ENCODE measurements at regions not wholly inside any gene's neighbourhood (a gene's known extent, or its start where the extent isn't known, plus 50 kb on each side); places are given as distances from the start of the nearest gene placed in this dataset.
"Not testable (repeated sequence)": the region's sequence is repeated elsewhere in the genome, so short reads cannot be mapped to it uniquely, and the experiment has no call there.

DNA sequence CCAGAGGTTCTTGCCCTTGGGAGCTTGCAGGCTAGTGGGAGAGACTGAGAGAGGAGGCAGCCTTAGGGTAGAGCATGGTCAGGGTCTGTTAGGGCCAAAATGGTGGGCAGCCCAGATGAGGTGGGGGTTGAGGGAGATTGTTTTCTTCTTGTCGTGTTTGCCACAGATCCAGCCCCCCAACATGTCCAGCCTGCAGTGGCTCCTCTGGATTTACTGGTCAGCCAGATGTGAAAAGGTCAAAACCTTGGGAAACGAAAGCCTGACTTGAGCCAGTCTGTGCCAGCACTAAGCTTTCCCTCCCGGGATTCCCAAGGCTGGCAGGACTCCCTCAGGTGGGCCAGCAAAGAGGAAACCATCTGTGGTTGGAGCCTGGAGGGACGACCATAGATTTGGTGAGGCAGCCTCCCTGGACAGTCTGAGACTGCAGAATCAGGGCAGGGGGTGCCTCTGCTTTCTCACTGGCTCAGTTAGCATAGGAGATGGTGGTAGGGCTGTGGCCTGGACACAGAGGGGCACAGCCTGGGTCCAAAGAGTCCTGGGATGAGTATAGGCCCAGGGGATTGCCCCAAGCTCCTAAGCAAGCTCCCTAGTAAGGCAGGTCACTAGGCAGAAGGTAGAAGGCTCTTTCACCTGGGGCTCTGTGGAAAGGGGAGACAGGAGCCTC lies 51.2 kb upstream of the PRR23C start:
- no peak for DNase-seq

DNA sequence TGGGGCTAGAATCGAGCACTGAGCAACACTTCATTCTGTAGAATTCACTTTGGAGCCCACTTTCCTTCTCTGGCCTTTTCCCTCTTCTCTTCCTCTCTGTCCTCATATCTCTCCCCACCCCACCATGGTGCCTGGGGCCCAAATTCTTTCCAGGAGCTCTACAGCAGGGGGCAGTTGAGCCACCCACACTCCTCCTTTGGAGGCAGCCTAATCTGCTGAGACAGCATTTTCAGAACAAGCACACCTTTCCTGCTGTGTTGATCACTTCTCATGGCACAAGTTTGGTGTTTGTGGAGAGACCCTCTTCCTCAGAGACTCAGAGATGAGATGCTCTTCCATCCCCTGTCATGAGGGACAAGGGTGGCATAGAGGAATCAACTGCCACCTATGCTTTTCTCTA lies 52.0 kb upstream of the PRR23C start:
- DNase-seq = no peak

DNA sequence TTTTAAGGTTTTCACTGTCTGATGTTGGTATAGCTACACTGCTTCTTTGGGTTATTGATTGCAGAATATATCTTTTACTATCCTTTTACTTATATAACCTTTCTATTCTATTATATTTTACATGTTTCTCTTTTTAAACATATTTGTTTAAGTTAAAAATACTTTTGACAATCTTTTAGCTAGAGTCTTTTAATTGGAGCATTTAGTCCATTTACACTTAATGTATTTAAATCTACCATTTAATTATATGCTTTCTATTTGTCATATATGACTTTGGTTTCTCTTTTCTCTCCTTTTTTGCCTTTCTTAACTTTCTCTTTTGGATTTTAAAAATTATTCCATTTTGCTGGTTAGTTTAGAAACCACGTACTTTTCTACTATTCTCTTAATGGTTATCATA lies 53.7 kb upstream of the PRR23C start:
- DNase-seq = no peak

DNA sequence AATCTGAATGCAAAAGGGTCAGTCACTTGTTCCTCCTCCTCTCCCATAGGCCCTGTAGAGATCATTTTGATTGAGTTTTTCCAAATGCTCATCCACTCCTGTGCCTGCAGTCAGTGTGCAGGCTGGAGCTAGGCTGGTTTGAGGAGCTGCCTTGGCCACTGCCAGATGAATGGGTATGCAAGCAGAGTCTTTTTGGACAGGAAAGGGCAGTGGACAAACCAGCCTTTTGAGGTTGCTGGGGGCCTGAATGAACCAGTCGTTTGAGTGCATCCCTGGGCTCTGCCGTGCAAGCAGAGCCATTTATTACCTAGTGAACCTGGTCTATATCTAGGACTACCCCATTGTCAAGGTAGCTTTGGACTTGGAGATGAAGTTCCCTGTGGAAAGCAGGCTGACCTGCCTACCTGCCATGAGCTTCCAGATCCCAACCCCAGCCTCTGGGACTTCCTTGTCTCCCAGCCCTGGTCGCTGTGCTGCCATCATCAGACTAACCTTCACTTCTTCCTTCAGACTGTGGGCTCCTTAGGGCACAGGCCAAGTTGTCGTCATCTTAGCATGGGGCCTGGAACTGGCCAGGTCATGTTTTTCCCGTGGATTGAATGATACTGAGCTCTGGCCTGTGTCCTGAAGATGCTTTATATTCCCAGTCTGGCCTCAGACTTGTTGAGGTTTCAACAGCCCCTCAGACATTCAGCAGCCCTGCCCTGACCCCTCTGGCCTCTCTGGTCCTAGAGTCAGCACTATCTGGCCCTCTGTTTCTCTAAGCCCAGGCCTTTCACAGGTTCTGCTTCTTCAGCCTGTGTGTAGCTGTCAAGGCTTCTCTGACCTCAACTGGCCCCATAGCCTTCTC lies 55.5 kb upstream of the PRR23C start:
- no peak for DNase-seq

DNA sequence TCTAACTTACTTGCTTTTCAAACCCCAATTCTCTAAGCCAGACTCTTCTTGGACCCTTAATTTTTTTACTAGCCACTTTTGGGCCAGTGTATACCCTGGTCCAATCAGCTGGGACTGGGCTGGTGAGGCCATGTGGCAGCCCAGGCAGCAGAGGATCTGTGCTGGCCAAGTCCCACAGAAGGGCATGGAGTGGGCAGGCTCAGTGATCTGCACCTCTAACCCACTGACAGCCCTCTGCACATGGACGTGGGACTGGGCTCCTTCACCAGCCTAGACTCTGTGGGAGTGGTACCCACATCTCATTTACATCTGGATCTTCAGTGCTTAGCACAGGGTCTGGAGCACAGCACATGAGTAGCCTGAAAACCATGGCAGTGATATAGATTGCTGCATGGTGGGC lies 56.1 kb upstream of the PRR23C start:
- DNase-seq = no peak

DNA sequence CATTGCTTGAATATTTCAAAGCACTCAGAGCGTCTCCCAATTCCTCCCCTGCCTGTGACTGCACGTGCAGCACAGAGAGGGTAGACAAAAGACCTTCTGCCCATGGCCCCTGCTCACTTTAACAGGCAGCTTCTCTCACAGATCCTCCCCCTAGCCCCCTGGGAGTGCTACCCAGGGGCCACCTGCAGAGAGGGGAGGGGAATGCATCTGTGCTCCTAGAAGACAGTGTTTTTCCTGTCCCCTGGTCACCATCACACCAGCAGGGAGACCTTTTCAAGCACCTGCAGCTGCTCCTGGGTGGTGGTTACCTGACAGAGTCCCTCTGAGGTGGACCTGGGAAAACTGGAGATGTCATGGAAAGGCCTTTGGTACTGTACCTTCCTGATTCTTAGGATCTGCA lies 56.7 kb upstream of the PRR23C start:
- no peak for DNase-seq

DNA sequence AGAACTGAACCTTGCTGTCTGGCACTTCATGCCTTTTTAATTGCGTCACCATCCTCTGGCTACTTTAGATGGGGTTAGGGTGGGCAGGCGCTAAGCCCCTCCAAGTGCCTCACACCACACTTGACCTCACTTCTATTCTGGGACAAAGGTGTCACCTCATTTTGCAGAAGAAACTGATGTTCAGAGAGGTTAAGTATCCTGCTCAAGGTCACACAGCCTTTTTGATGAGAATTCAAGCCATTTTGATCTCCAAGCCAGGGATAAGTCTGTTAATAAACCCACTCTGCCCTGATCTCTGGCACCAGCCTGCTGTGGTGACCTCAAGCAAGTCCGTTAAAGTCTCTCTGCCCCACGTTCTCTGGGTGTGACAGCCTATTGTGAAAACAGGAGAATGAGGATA lies 58.8 kb upstream of the PRR23C start:
- no peak for DNase-seq

DNA sequence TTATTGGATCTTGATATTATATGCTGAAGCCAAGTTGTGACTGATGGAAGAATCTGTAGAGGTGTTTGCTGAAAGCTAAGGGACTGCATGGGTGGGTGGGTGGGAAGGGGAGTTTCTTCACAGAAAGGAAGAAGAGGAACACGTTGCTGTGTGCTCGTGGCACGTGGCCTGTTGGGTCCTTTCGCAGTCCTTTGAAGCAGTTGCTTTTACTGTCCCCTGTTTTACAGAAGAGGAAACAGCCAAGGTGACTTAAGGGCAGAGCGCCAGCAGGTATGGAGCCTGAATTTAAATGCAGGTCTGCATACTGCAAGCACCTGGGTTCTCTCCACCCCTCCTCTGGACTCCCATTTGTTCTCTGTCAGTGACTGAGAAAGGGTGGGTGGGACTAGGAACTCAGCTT lies 59.4 kb upstream of the PRR23C start:
- DNase-seq = no peak

DNA sequence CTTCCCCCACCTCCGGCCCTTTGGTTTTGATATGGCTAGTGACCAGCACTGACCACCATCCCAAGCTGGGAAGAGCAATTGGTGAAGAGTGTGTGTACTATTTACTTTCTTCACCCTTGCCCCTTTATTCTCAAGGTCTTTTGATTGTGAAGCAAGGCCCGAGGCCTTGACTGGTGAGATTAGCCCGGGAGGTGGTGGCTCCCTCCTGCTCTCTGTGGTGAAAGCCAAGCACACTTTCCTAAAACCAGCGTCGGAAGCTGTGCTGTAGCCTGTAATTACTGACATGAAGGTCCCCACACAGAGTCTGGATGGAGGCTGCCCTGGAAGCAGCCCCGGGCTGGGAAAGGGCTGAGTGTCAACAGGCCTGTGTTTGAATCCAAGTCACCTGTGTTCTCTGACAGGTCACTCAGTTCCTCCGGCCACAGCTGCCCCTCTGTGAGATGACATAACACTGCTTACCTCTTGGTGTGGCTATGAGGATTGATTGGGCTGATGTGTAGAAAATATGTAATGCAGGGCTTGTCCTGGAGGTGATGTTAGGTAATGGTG lies 60.5 kb upstream of the PRR23C start:
- DNase-seq = no peak

DNA sequence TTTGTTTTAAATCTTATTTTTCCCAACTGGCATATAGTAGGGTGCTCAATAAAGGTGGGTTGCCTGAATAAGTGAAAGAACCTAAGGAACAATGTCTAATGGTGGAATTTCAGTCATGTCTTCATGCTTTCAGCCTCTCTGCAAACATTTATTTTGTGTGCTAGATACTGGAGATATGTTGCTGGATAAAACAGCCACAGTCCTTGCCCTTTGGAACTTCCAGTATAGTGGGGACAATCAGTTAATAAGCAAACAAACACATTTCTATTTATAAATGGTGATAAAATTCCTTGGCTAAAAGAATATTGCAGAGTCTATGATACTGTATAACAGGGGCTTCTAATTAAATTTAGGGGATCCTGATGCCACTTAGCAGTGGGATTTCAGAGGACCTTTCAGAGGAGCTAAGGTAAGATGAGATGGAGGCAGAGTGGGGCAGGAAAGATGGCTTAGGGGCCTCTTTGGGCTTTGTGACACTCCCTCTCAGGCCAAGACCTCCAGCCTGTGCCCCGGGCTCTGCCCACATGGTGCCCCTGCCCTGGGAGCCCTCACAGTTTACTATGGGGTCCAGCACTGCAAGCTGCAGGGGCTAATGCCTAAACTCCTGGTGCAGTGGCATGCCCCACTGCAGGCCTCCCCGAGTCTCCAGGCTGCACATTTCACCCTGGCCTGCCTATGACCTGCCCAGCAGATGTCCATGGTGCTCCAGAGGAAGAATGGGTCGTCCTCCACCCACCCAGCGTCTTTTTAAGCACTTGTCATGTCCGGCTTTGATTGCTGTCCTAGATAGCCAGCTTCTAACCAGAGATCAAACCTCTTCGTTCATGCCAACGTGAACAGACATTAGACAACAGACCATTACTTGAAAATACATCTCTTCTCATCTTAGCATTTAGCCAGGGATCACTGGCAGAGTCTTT lies 61.6 kb upstream of the PRR23C start:
- DNase-seq = no peak

DNA sequence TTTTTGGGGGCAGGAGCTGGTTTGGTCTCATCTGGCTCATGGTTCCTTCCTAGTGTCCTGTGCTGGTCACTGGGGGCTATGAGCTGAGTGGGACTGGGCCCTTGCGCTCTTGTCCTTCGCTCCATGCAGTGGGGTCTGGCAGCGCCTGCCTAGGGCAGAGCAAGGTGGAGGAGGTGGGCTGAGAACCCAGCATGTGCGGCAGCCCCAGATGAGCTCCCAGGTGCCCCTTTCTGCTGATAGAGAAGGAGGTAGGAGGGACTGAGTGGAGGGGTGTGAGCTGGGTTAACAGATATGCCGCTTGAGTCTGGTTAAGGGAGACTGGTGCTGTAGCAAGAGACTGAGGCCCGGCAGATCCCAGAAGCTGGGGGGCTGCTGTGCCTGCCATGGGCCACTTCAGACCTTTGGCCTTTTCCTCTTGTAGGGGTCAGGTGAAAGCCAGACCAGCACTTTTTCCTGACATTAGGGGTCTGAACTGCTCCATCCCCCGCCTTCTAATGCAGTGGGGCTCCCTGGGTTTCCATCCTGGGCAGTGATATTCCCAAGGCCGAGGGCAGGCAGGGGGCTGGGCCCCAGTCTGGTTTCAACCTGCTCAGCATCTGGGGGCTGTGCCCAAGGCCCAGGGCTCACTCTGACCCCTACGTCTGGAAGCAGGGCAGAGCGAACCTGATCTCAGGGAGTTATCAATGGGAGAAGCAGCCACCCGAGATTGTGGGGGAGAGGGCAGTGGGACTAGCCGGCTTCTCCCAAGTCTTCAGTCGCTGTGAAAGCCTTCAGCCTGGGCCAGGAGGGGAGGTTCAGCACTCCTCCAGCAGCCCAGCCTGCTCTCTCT lies 62.9 kb upstream of the PRR23C start:
- DNase-seq = no peak

DNA sequence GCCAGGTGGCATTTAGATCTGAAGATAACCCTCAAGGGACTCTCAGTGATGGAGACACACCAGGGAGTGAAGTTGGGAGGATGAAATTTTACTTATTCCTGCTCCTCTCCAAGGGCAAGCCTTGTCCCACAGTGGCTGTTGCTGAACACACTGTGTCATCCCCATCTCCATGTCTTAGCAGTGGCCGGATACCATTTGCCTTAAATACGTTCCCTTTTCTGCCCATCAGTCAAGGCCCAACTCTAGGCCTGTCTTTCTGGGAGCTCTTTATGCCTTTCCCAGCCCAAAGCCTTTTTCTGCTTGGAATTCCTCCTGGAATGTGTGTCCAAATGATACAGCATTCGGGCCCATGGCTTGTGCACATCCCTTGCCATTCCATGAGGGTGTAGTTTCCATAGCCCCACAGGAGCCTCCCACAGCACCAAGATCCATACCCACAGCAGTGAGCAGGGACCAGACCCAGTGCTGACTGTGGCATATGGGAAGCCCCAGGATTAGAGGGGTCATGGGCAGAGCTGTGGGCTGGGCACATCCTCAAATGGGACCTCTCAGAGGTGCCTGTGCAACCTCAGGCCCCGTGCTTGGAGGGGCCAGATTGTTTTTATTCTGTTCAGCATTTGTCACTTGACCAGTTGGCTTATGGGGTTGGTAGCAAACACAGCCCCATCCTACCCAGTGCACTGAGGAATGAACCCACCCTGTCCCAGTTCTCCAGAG lies 63.7 kb upstream of the PRR23C start:
- no peak for DNase-seq

DNA sequence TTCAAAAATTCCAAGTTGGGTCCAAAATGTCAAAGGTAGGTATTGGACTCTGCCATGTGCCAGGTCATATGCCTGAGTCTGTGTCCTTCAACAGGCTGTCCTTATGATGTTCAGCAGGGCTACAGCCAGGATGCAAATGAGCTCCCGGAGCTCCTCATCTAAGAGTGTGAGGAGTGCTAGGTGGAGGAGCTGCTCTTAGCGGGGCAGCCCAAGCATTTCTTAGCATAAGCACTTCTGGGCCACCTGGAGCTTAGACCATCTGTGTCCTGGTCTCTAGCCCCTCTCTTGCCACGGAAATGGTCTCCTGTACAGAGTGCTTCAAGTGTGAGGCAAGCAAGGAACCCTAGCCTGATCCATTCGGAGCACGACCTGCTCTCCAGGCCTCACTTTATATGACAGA lies 64.6 kb upstream of the PRR23C start:
- no peak for DNase-seq

DNA sequence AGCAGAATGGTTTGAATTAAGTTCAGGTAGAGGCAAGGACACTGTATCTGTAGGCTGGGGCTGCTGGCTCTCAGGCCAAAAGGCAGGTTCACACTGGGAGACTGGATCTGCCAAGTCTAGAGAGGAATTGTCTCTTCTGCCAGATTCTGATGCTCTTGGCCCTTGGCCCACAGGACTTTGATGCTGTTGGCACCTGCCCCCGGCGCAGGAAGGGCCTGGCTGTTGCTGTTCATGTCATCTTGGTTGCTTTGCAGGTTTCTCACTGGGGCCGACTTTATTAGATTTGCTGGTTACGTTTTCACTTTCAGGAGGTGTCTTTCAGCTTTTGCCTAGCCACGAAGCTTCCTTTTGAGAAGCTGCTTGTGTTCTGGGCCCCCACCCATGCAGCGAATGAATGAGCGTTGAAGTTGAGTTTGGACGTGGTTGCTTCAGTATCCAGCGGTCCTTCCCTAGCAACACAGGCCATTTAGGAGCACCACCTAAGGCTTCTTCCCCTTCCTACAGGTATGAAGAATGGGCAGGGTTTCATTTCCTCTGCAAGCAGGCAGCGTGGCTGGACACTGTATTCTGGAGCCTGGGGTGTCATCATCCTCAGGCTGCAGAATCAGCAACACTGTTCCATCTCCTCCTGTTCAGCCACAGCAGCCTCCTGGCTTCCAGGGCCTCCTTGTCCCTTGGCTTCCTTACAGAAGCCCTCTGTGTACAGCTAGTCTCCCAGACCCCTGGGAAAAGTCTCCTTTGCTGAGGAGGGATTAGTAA lies 65.6 kb upstream of the PRR23C start:
- DNase-seq = no peak

DNA sequence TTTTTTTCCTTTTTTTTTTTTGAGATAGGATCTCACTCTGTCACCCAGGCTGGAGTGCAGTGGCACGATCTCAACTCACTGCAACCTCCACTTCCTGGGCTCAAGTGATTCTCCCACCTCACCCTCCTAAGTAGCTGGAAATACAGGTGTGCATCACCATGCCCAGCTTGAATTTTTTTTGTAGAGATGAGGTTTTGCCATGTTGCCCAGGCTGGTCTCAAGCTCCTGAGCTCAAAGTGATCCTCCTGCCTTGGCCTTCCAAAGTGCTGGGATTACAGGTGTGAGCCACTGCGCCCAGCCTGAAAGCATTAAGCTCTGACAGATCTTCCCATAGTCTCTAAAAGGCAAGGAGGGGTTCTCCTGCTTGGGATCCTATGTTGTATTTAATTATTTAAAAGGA lies 66.2 kb upstream of the PRR23C start:
- not testable (repeated sequence) for DNase-seq

DNA sequence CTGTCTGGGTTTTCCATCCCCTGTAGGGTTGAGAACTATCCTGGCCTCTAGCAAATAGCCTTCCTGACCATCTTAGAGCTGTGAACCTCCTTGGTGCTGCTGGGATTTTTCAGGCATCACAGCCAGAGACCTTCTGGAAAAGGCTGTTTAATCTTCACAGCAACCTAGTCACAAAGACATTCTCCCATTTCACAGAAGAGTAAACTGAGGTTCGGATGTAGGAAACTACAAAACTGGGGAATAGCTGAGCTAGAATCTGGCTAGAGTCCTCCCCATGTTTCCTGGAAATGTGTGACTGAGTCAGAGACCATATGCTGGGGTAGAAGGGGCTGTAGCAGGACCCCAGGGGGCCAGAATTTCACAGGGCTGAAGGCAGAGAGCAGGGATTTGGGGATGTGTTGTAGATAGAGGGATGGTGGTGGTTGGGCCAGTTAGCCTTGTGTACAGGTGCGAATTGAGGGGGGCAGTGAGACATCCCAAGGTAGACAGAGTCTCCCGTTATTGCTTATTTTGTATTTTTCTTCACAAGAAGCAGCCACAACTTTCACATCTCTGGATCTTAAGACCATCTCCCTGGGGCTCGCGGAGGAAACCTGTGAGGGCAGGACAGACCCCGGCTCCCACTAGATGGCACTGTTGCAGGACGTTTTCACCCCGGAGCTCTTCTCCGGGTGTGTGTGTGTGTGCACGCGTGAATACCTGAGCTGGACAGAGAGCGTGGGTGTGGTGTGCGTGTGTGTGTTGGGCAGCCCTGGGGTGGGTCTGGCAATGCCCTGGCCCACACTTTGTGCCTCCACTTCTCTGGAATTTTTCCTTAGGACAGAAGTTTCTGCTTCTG lies 66.9 kb upstream of the PRR23C start:
- peak; percentile 25 for DNase-seq

DNA sequence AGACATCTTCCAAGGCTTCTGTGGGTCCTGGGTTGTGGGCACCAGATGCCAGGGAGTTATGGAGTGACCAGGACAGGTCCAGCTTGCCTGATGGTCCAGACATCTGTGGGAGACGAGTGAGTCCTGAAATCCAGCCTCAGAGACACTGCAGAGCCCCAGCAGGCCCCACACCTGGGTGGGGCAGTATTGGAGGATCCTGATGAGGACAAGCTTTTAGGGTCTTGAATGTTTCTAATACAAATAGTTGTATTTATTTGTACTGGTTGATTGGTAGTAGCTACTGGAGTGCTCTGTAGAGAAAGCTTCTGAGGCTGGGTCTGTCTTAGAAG lies 67.5 kb upstream of the PRR23C start:
- DNase-seq = no peak

DNA sequence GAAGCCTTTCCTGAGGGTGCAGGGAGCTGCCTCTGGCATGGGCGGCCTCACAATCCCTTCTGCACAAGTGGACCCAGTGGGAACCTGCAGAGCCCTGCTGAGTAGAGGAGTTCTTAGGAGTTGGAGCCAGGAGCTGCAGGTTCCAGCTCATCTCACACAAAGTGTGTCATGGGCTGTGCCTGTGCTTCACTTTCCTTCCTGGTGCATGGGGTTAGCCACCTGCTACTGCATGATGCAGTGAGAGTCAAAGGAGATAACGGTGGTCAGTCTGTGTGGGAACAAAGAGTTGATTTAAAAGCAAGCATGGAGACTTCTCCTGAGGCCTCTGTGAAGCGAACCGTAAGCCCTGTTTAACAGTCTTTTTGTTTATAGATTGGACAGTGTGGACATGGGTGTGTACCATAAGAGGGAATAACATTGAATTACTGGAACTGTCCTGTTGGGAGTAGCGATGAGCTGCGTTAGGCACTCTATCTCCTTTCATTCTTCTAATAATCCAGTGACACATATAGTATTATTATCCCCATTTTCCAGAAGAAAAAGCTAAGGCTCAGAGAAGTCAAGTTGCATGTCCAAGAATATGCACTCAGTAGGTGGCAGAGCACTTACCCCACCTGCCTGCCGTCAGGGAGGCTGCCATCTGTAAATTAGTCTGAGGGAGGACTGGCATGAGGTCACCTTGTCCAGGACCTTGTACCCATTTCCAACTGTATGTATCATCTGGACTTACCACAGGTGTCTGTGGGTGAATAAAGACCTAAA lies 68.7 kb upstream of the PRR23C start:
- no peak for DNase-seq

DNA sequence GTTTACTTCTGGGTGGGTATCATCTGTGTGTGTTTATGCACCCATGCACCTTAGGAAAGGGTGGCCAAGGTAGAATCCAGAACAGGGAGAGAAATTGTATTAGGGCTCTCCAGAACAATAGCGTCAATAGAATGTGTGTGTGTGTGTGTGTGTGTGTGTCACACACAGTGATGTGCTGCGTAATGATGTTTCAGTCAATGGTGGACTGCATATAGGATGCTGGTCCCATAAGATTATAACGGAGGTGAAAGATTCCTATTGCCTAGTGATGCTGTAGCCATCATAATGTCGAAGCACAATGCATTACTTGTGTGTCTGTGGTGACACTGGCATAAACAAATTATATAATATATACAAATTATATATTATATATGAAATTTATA lies 69.3 kb upstream of the PRR23C start:
- no peak for DNase-seq
